ENCODE measurements at regions not wholly inside any gene's neighbourhood (a gene's known extent, or its start where the extent isn't known, plus 50 kb on each side); places are given as distances from the start of the nearest gene placed in this dataset.

DNA sequence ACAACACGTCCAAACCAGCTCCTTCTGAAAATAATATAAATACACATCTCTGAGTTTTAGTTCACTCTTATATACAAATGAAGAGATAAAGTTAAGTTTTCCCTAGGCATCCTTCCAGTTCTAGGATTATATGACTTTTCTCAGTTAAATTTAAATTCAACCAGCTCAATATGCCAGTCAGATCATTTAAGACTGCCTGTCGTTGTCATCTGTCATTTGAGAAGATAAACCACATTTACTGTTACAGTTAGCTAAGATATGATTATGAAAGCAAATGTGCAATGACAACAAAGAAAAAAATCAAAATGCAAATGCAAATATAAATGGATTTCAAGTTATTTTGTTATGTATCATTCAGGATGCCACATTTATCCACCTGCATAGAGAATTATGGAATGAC is 671.7 kb upstream of the GOT2 start:
- DNase-seq (ENCODE audit: low read depth), result no peak
- Histone ChIP-seq H3K4me3 (ENCODE audit: low read depth, low read length) (no peak overlapping the region), H3K27me3 (ENCODE audit: control insufficient read depth, insufficient read depth, low read length) (no peaks in the 10 kb centered on the region), H3K36me3 (ENCODE audit: control insufficient read depth, insufficient read depth, low read length) (no peaks in the 10 kb centered on the region)
- ChIA-PET POLR2A (no interaction called here), CTCF (interaction anchor here (2.0 kb wide), 1 partner anchor 10 kb away, joined by 4 read pairs; no protein-coding TSS in a partner anchor)
- TF ChIP-seq, protein P1, sequence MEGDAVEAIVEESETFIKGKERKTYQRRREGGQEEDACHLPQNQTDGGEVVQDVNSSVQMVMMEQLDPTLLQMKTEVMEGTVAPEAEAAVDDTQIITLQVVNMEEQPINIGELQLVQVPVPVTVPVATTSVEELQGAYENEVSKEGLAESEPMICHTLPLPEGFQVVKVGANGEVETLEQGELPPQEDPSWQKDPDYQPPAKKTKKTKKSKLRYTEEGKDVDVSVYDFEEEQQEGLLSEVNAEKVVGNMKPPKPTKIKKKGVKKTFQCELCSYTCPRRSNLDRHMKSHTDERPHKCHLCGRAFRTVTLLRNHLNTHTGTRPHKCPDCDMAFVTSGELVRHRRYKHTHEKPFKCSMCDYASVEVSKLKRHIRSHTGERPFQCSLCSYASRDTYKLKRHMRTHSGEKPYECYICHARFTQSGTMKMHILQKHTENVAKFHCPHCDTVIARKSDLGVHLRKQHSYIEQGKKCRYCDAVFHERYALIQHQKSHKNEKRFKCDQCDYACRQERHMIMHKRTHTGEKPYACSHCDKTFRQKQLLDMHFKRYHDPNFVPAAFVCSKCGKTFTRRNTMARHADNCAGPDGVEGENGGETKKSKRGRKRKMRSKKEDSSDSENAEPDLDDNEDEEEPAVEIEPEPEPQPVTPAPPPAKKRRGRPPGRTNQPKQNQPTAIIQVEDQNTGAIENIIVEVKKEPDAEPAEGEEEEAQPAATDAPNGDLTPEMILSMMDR (IDR thresholded peaks at IDR 0.05; ENCODE audit: insufficient read depth, low read depth, low read length), result no peak

DNA sequence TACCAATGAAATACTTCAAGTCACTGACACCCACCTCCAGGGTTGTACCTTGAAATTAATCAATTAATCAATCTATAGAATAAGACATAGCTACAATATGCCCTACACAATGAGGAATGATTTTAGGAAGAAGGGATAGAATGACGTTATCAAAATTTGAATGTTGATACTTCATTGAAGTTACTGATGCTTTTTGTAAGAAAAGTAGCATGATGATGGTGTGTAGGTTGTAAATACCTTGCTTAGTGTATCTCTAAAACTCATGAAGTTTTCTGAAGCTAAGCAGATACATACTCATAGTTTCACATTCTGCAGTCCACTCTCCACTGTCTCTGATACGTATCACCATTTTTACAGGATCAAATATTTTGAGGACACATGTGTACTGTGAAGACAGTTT is 670.4 kb upstream of the GOT2 start:
- CTCF ChIA-PET, result no interaction called here
- POLR2A ChIA-PET, result no interaction called here
- DNase-seq (ENCODE audit: low read depth), result no peak

DNA sequence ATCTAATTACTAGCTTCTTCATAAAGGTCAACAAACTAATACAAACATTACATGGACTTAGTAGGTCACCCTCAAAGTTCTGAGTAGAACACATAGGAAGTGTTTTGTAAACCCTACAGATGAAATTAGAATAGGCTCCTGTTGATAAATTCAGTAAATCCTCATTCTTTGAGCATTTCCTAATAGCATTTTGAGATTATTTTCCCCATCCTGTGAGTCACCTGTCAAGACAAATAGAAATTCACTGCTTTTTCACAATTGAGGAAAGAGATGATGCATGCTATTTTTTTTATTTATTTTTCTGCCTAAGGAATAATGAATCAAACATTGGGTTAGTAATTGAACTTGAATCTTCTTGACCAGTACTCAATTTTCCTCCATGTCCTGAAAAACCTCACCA is 666.7 kb upstream of the GOT2 start:
- DNase-seq (ENCODE audit: low read depth), result no peak
- no peaks in the 10 kb centered on the region; the same call in 1 of the 2 replicates for H3K27me3 ChIP-seq (ENCODE audit: control insufficient read depth, insufficient read depth, low read length)
- H3K4me3 ChIP-seq (ENCODE audit: low read depth, low read length), result no peak overlapping the region
- TF ChIP-seq, protein P1 (IDR thresholded peaks at IDR 0.05; ENCODE audit: insufficient read depth, low read depth, low read length), result no peak
- no peaks in the 10 kb centered on the region for H3K36me3 ChIP-seq (ENCODE audit: control insufficient read depth, insufficient read depth, low read length)
- ChIA-PET POLR2A (no interaction called here), CTCF (no interaction called here)

More for the DNA sequence above, 670.4 kb upstream of the GOT2 start:
- Histone ChIP-seq H3K36me3 (ENCODE audit: control insufficient read depth, insufficient read depth, low read length) (no peaks in the 10 kb centered on the region), H3K27me3 (ENCODE audit: control insufficient read depth, insufficient read depth, low read length) (no peaks in the 10 kb centered on the region; the same call in 1 of the 2 replicates), H3K4me3 (ENCODE audit: low read depth, low read length) (no peak overlapping the region)
- TF ChIP-seq, protein P1 (IDR thresholded peaks at IDR 0.05; ENCODE audit: insufficient read depth, low read depth, low read length), result no peak

DNA sequence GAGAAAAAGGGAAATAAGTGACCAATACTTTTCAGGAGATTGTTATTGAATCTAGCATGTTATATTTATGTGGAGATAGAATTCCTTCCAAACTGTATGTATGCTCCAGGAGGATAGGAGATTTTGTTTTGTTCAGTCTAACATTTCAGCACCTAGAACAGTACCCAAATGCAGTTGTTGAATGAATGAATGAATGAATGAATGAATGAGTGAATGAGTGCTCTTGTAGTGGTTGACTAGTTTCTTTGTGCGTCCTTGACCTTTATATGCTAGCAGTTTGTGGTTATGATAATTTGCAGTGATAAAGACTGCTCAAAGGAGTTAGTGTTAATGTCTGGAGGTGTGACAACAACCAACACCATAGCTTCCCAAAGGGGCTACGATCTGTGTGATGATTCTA is 663.5 kb upstream of the GOT2 start:
- H3K27me3 ChIP-seq (ENCODE audit: control insufficient read depth, insufficient read depth, low read length), result no peaks in the 10 kb centered on the region; the same call in 1 of the 2 replicates
- TF ChIP-seq, protein P1 (IDR thresholded peaks at IDR 0.05; ENCODE audit: insufficient read depth, low read depth, low read length), result no peak
- DNase-seq (ENCODE audit: low read depth), result no peak
- no peak overlapping the region for H3K4me3 ChIP-seq (ENCODE audit: low read depth, low read length)
- ChIA-PET CTCF (interaction anchor here (0.5 to 1.1 kb wide), 2 partner anchors 16 to 611 kb away, joined by 3 to 5 read pairs; no protein-coding TSS in a partner anchor), POLR2A (no interaction called here)
- H3K36me3 ChIP-seq (ENCODE audit: control insufficient read depth, insufficient read depth, low read length), result no peaks in the 10 kb centered on the region

DNA sequence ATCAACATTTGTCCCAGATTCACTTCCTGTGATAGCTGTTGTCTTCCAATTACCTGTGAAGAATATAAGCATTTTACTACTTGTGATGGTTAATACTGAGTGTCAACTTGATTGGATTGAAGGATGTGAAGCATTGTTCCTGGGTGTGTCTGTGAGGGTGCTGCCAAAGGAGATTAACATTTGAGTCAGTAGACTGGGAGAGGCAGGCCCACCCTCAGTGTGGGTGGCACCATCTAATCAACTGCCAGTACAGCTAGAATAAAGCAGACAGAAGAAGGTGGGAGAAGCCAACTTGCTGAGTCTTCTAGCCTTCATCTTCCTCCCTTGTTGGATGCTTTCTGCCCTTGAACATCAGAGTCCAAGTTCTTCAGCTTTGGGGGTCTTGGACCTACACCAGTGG is 660.4 kb upstream of the GOT2 start:
- ChIA-PET POLR2A (no interaction called here), CTCF (no interaction called here)
- DNase-seq (ENCODE audit: low read depth), result no peak
- TF ChIP-seq, protein P1 (IDR thresholded peaks at IDR 0.05; ENCODE audit: insufficient read depth, low read depth, low read length), result no peak
- H3K36me3 ChIP-seq (ENCODE audit: control insufficient read depth, insufficient read depth, low read length), result no peaks in the 10 kb centered on the region
- no peak overlapping the region for H3K4me3 ChIP-seq (ENCODE audit: low read depth, low read length)
- no peaks in the 10 kb centered on the region for H3K27me3 ChIP-seq (ENCODE audit: control insufficient read depth, insufficient read depth, low read length)

Measured in BJ (cell line).